DMS 273 (cell line): ENCODE measurements at regions not wholly inside any gene's neighbourhood (a gene's known extent, or its start where the extent isn't known, plus 50 kb on each side); places are given as distances from the start of the nearest gene placed in this dataset.
"Not testable (repeated sequence)": the region's sequence is repeated elsewhere in the genome, so short reads cannot be mapped to it uniquely, and the experiment has no call there.

ENCODE experiments used
- DNase-seq: peaks from one replicate; lab custom pipeline; 2025; ENCODE audit not compliant: unreplicated experiment; lab: John Stamatoyannopoulos, UW

DNA sequence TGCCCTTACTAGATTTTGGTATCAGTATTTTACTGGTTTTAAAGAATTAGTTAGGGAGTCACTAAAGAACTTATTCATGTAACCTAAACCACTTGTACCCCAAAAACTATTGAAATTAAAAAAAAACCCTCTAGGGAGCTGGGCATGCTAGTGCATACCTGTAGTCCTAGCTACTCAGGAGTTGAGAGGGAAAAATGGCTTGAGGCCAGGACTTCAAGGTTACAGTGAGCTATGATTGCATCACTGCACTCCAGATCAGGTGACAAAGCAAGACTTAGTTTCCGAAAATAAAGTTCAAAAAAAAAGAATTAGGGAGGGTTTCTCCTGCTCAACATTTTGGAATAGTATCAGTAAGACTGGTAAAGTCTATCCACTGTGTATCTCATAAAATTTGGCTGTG is 364.4 kb upstream of the LUZP2 start:
- no peak for DNase-seq

GRCh38 chr11:24134879-24135589 is 361.8 kb upstream of the LUZP2 start:
- DNase-seq: no peak

- no peak for DNase-seq
These were observed 354.8 kb upstream of the LUZP2 start for GRCh38 chr11:24142062-24142461.

DNA sequence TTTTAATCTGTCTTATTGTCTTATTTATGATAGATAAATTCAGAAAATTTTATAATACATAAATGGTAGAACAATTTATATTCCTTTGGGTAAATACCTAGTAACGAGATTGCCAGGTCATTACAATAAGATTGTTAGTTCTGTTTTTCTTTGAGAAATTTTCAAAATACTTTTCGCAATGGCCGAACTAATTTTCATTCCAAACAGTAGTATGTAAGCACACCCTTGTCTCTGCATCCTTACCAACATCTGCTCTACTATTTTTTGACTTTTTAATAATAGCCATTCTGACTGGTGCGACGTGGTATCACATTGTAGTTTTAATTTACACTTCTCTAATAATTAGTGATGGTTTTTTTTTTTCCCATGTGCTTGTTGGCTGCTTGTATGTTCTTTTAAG is 351.4 kb upstream of the LUZP2 start:
- no peak for DNase-seq

- no peak for DNase-seq
These were observed 343.5 kb upstream of the LUZP2 start for GRCh38 chr11:24153337-24153736.

- peak; percentile 0 for DNase-seq
These were observed 341.1 kb upstream of the LUZP2 start for GRCh38 chr11:24155792-24156191.

DNA sequence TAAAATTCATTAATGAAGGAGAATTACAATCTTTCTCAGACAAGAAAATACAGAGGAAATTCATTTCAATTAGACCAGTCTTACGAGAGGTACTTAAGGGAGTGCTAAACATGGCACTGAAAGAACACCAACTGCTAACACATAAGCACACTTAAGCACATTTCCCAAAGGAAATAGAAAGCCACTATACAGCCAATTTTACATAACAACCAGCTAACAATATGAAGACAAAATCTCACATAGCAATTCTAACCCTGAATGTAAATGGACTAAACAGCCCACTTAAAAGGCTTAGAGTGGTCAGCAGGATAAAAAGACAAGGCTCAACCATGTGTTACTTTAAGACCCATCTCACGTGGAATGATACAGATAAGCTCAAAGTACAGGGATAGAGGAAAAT is 339.5 kb upstream of the LUZP2 start:
- no peak for DNase-seq

- DNase-seq: no peak
These were observed 335.3 kb upstream of the LUZP2 start for GRCh38 chr11:24161587-24161986.

DNA sequence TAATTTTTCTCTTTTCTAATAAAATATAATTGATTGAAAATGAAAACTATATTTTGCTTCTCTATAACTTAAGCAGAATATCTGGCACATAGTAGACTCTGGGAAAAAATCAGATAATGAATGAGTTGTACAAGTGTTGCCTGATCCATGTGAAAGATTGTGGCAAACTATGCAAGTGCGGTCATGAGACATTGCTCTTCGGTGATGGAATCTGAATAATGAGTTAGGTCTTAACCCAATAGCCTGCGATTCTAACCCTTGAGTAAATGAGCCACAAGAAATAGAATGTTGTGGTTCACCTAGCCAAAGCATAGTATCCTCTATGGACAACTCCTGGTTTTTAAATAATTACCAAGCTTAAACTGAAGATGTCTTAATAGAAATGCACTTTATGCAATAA is 333.7 kb upstream of the LUZP2 start:
- DNase-seq: no peak

DNA sequence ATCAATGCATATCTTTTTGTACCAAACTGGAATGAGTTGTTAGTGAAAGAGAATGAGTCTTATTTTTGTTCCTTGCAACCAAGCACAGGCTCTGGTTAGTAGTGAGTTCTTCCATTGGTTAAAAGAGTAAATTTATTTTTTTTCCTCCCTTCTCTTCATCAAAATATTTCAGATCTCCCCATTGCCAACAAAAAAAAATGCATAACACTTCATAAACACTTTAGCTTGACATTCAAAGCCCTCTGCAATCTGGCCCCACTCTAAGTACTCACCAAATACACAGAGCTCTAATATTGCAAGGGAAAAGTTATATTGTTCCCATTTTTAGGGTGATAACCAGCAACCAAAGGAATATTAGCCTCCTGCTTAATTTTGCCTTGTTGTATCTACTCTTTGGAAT is 333.0 kb upstream of the LUZP2 start:
- no peak for DNase-seq

GRCh38 chr11:24171869-24172268 is 325.0 kb upstream of the LUZP2 start:
- no peak for DNase-seq

- no peak for DNase-seq
These were observed 315.3 kb upstream of the LUZP2 start for GRCh38 chr11:24181395-24182047.

DNA sequence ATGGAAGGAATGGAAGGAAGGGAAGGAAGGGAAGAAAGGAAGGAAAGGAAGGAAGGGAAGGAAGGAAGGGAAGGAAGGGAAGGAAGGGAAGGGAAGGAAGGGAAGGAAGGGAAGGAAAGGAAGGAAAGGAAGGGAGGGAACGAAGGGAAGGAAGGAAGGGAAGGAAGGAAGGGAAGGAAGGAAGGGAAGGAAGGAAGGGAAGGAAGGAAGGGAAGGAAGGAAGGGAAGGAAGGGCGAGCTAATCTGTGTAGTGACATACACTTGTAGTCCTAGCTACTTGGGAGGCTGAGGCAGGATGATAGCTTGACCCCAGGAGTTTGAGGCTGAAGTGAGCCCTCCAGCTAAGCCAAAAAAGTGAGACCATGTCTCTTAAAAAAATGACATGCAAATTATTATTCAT is 311.3 kb upstream of the LUZP2 start:
- not testable (repeated sequence) for DNase-seq

DNA sequence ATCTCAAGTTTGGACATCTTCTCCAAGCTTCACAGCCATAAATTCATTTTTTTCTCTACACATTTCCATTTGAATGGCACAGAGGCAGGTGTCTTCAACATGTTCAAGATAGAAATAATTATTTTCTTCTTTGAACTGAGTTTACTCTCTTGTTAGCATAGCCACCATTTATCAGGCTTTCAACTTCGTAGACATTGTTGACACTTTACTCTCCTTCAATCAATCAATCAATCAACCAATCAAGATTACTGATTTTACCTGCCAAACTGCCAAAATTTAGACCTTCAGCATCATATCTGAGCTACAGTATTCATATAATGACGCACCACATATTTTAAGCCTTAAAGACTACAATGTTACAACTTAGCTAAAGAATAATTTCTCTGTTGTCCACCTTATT is 300.1 kb upstream of the LUZP2 start:
- DNase-seq: no peak

GRCh38 chr11:24198481-24198880 is 298.4 kb upstream of the LUZP2 start:
- no peak for DNase-seq

- DNase-seq: no peak
These were observed 297.4 kb upstream of the LUZP2 start for GRCh38 chr11:24199461-24199860.

GRCh38 chr11:24206030-24206429 is 290.8 kb upstream of the LUZP2 start:
- DNase-seq: no peak

- no peak for DNase-seq
These were observed 290.3 kb upstream of the LUZP2 start for GRCh38 chr11:24206511-24206910.

DNA sequence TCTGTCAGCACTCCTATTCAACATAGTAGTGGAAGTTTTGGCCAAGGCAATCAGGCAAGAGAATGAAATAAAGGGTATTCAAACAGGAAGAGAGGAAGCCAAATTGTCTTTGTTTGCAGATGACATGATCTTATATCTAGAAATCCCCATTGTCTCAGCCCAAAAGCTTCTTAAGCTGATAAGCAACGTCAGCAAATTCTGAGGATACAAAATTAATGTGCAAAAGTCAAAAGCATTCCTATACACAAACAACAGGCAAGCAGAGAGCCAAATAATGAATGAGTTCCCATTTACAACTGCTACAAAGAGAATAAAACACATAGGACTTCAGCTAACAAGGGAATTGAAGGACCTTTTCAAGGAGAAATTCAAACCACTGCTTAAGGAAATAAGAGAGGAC is 280.4 kb upstream of the LUZP2 start:
- no peak for DNase-seq

DNA sequence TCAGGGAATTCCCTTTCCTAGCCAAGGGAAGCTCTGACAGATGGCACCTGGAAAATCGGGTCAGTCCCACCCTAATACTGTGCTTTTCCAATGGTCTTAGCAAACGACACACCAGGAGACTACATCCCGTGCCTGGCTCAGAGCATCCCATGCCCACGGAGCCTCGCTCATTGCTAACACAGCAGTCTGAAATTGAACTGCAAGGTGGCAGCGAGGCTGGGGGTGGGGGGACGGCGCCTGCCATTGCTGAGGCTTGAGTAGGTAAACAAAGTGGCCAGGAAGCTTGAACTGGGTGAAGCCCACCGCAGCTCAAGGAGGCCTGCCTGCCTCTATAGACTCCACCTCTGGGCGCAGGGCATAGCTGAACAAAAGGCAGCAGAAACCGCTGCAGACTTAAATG is 279.5 kb upstream of the LUZP2 start:
- DNase-seq: not testable (repeated sequence)

DNA sequence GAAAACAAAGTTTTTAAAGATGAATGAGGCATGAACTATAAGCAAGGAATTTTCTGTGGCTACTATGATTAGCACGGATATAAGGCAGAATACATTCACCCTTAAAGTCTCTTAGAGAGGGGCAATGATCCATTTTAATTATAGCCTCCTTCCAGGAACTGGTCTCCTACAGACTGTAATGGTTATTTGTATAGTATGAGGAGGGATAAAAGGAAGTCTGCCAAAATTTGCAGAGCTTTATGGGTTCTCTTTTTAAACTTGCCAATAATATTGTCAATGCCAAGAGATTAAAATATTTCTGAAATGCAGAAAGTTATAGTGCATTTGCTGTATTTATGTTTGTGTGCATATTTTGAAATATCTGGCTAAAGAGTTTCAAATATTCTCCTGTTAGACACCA is 271.4 kb upstream of the LUZP2 start:
- DNase-seq: no peak

DNA sequence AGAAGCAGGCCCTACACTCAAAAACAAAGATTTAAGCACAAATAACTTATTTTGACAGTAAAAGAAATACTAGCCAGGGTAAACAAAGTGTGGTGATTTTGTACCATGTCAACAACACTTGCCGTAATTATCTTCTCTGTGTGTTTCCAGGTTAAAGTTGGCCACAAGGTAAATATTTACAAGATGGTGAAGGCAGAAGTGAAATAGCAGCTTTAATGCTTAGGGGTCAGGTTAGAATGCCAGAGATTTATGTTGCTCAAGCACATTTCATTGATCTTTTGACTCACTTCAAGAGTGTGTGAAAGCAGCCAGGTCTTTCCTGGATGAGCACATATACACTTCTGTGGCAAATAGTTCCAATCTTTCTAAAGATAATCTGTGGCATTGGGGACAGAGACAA is 270.2 kb upstream of the LUZP2 start:
- no peak for DNase-seq

- DNase-seq: no peak
These were observed 263.8 kb upstream of the LUZP2 start for GRCh38 chr11:24233041-24233440.
